Activated B cell treated with CpG ODN at 0.5 μM for 24 hours (primary cell): ENCODE measurements at regions not wholly inside any gene's neighbourhood (a gene's known extent, or its start where the extent isn't known, plus 50 kb on each side); places are given as distances from the start of the nearest gene placed in this dataset.

Experiments
- ATAC-seq: fragments of 200-7000 bp; cut with Tn5 transposase; one replicate; pipeline ENCODE4 v1.10.0; 2021; ENCODE audit warnings: low read depth, mild to moderate bottlenecking, moderate library complexity
- CTCF ChIA-PET: fragments of 350-600 bp; sonication (Branson Sonifier 250); formaldehyde crosslinking; loops from one replicate; lab custom pipeline; 2021; ENCODE audit warnings: antibody characterized with exemption; lab: Charles Lee
- POLR2A ChIA-PET: fragments of 350-600 bp; sonication (Branson Sonifier 250); formaldehyde crosslinking; loops from one replicate; lab custom pipeline; 2021; ENCODE audit warnings: antibody characterized with exemption; lab: Charles Lee
- DNase-seq: peaks from one replicate; pipeline ENCODE4 v3.0.0; 2022
- H3K27ac Mint-ChIP-seq: one replicate; pipeline ENCODE4 v1.8.0; 2020; ENCODE audit warnings: mixed read lengths
- H3K27me3 Mint-ChIP-seq: one replicate; pipeline ENCODE4 v1.8.0; 2021; ENCODE audit warnings: mixed read lengths
- H3K36me3 Mint-ChIP-seq: one replicate; pipeline ENCODE4 v1.8.0; 2021; ENCODE audit warnings: low read depth, mixed read lengths
- H3K4me1 Mint-ChIP-seq: one replicate; pipeline ENCODE4 v1.8.0; 2021; ENCODE audit warnings: mixed read lengths
- H3K4me3 Mint-ChIP-seq: one replicate; pipeline ENCODE4 v1.8.0; 2020; ENCODE audit warnings: mild to moderate bottlenecking, mixed read lengths
- H3K9me3 Mint-ChIP-seq: one replicate; pipeline ENCODE4 v1.8.0; 2020; ENCODE audit warnings: mixed read lengths
- intact Hi-C: fragments of 100-400 bp; cut with micrococcal nuclease; formaldehyde crosslinking; loops from one replicate; pipeline ENCODE4 v1.15.1; 2024
- TF ChIP-seq, protein P1 (sequence below): fragments of 200-600 bp; IDR thresholded peaks from one replicate; pipeline ENCODE4 v1.8.0; 2022; ENCODE audit warnings: antibody characterized with exemption, mild to moderate bottlenecking

DNA sequence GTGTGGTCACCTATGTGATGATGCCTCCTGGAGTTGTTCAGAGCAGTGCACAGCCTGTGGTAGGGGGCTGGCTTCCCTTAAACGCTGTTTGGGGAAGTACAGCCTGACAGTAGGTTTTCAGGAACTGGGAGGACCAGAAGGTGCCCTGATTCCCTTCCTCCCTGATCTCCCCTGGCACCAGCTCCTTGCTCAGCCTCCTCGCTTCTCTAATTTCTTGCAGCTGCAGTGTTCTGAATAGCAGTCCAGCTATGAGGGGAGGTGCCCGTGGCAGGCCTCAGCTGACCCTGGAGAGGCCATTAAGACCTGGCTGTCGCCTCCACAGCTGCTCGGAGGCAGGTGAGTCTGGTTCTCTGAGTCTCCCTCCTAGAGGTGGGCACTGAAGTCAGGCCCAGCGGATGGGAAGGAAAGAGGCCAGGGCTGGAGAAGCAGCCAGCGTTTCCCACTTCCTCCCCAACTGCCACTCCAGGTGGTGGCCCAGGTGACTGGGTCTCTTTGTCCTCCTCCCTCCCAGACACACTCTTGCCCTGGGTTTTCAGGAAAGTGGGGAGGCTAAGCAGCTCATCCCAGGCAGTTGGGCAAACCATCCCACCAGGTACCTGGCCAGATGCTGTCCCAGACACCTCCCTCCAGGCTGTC lies 52.0 kb upstream of the RPL11 start:
- no peaks in the 10 kb centered on the region for H3K36me3 Mint-ChIP-seq
- intact Hi-C loops, result loop anchor here (10.0 kb wide), 1 partner anchor 295 kb away; the partner anchor contains the start of gene HNRNPR

DNA sequence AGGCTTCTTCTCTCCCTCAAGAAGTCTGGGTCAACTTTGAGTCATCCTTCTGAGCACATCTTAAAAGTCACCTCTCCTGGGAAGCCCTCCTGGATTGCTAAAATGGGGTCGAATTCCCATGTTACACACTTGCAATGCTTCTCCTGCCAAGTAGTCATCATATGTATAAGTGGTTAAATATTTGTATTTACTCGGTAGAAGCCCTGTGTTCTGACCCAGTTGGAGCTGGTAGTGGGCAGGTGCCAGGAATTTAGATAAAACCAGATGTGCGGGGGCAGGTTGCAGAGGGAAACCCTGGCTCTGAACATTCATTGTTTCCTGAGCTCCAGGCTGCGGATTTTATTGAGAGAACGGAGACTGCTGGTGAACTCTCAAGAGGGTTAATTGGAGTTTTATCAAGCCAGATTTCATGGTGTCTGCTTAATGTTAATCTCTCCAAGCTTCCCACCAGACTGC lies 52.8 kb upstream of the RPL11 start:
- Mint-ChIP-seq H3K4me1 (peaks cover 31% of the 10 kb centered on the region), H3K9me3 (no peaks in the 10 kb centered on the region), H3K4me3 (no peak overlapping the region), H3K27ac (no peak overlapping the region), H3K27me3 (no peaks in the 10 kb centered on the region), H3K36me3 (no peaks in the 10 kb centered on the region)
- intact Hi-C loops, result loop anchor here (10.0 kb wide), 1 partner anchor 294 kb away; the partner anchor contains the start of gene HNRNPR
- CTCF ChIA-PET, result interaction anchor here (1.1 to 14.5 kb wide), 4 partner anchors 62 to 278 kb away, joined by 3 to 872 read pairs (median 13); partner anchors contain the start of gene ID3
- TF ChIP-seq, protein P1, sequence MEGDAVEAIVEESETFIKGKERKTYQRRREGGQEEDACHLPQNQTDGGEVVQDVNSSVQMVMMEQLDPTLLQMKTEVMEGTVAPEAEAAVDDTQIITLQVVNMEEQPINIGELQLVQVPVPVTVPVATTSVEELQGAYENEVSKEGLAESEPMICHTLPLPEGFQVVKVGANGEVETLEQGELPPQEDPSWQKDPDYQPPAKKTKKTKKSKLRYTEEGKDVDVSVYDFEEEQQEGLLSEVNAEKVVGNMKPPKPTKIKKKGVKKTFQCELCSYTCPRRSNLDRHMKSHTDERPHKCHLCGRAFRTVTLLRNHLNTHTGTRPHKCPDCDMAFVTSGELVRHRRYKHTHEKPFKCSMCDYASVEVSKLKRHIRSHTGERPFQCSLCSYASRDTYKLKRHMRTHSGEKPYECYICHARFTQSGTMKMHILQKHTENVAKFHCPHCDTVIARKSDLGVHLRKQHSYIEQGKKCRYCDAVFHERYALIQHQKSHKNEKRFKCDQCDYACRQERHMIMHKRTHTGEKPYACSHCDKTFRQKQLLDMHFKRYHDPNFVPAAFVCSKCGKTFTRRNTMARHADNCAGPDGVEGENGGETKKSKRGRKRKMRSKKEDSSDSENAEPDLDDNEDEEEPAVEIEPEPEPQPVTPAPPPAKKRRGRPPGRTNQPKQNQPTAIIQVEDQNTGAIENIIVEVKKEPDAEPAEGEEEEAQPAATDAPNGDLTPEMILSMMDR, result no peak
- ATAC-seq, result no peak
- POLR2A ChIA-PET, result interaction anchor here (2.1 to 3.0 kb wide), 2 partner anchors 53 to 94 kb away, joined by 10 to 66 read pairs; partner anchors contain the start of gene RPL11
- DNase-seq, result no peak

More for the DNA sequence above, 52.0 kb upstream of the RPL11 start:
- Mint-ChIP-seq H3K4me1 (peaks cover 24% of the 10 kb centered on the region), H3K27me3 (no peaks in the 10 kb centered on the region), H3K27ac (no peak overlapping the region), H3K4me3 (no peak overlapping the region), H3K9me3 (no peaks in the 10 kb centered on the region)
- ATAC-seq (no peak), DNase-seq (no peak)
- TF ChIP-seq, protein P1, result no peak
- ChIA-PET CTCF (interaction anchor here (2.0 to 14.5 kb wide), 2 partner anchors 85 to 143 kb away, joined by 10 to 872 read pairs; partner anchors contain the start of gene ID3), POLR2A (no interaction called here)

DNA sequence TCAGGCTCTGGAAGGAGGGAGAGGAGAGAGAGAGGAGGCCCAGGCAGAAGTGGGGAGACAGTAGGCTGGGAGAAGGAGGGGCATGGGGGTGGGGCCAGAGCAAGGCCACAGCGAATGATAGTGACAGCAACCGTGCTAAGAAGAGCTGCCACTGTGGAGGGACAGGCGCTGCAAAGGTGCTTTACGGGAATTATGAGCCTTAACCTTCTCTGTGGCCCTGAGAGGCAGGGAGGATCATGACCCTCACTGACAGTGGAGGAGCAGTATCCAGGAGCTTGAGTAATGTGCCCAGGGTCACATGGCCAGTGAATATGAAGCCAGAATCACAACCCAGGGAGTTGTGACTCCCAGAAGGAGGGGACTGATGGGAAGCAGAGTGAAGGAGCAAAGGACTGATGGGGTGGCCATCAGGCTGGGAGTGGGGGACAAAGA lies 53.4 kb upstream of the RPL11 start:
- H3K4me3 Mint-ChIP-seq, result no peak overlapping the region
- H3K36me3 Mint-ChIP-seq, result no peaks in the 10 kb centered on the region
- peaks cover 33% of the 10 kb centered on the region for H3K4me1 Mint-ChIP-seq
- TF ChIP-seq, protein P1, result no peak
- CTCF ChIA-PET, result interaction anchor here (1.0 to 14.5 kb wide), 16 partner anchors 25 to 278 kb away, joined by 3 to 872 read pairs (median 8); partner anchors contain the start of gene ID3
- DNase-seq (no peak), ATAC-seq (no peak)
- POLR2A ChIA-PET, result interaction anchor here (2.1 to 14.8 kb wide), 5 partner anchors 54 to 98 kb away, joined by 10 to 441 read pairs (median 18); partner anchors contain the start of genes ID3 and RPL11
- no peak overlapping the region for H3K27ac Mint-ChIP-seq
- no peaks in the 10 kb centered on the region for H3K9me3 Mint-ChIP-seq
- intact Hi-C loops, result loop anchor here (10.0 kb wide), 1 partner anchor 293 kb away; the partner anchor contains the start of gene HNRNPR
- no peaks in the 10 kb centered on the region for H3K27me3 Mint-ChIP-seq

DNA sequence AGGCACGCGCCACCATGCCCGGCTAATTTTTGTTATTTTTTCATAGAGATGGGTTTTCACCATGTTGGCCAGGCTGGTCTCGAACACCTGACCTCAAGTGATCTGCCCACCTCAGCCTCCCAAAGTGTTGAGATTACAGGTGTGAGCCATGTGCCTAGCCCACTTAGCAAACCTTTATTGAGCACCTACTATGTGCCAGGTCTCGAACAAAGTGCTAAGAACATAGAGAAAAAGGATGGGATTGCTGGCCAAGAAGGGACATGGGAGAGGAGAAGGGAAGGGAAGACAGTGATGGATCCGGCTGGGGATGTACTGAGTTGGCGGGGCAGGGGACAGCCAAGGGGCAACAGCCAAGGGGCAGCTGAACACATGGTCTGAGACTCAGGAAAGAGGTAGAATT lies 55.6 kb upstream of the RPL11 start:
- DNase-seq (no peak), ATAC-seq (no peak)
- Mint-ChIP-seq H3K4me1 (peaks cover 43% of the 10 kb centered on the region), H3K27ac (no peak overlapping the region), H3K27me3 (no peaks in the 10 kb centered on the region), H3K9me3 (no peaks in the 10 kb centered on the region), H3K36me3 (no peaks in the 10 kb centered on the region), H3K4me3 (no peak overlapping the region)
- POLR2A ChIA-PET, result interaction anchor here (0.6 to 14.8 kb wide), 5 partner anchors 44 to 91 kb away, joined by 4 to 441 read pairs (median 23); partner anchors contain the start of gene ID3
- CTCF ChIA-PET, result interaction anchor here (1.0 to 14.5 kb wide), 13 partner anchors 8 to 139 kb away, joined by 3 to 872 read pairs (median 9); partner anchors contain the start of genes E2F2 and ID3
- TF ChIP-seq, protein P1, result no peak
- intact Hi-C loops, result loop anchor here (10.0 kb wide), 1 partner anchor 291 kb away; the partner anchor contains the start of gene HNRNPR
